BJ (cell line): ENCODE measurements at regions not wholly inside any gene's neighbourhood (a gene's known extent, or its start where the extent isn't known, plus 50 kb on each side); places are given as distances from the start of the nearest gene placed in this dataset.

Source experiments
- CTCF ChIA-PET: fragments of 350-600 bp; formaldehyde crosslinking; extraction: SDS; loops from one replicate; lab custom pipeline; 2021; ENCODE audit warnings: antibody characterized with exemption, inconsistent platforms; lab: Yijun Ruan, JAX
- POLR2A ChIA-PET: fragments of 300-600 bp; sonication (Branson Sonifier 250); formaldehyde crosslinking; extraction: SDS; loops from one replicate; lab custom pipeline; 2021; ENCODE audit warnings: antibody characterized with exemption; lab: Charles Lee
- DNase-seq: peaks from one replicate; pipeline ENCODE4 v3.0.0-alpha.2; 2011; ENCODE audit warnings: low read depth
- H3K27me3 ChIP-seq: 2 replicates; pipeline ENCODE4 v1.6.0; 2011; ENCODE audit warnings: low read length; ENCODE audit not compliant: control insufficient read depth, insufficient read depth
- H3K36me3 ChIP-seq: 2 replicates; pipeline ENCODE4 v1.5.1; 2011; ENCODE audit warnings: low read length; ENCODE audit not compliant: control insufficient read depth, insufficient read depth
- H3K4me3 ChIP-seq: 2 replicates; pipeline ENCODE4 v1.5.1; 2011; ENCODE audit warnings: low read depth, mild to moderate bottlenecking, control low read depth, low read length
- CTCF ChIP-seq: IDR thresholded peaks from 2 replicates; pipeline ENCODE4 v1.5.1; 2011; ENCODE audit warnings: low read depth, mild to moderate bottlenecking, control low read depth, inconsistent platforms, low read length, moderate library complexity; ENCODE audit not compliant: insufficient read depth

- Histone ChIP-seq H3K27me3 (no peaks in the 10 kb centered on the region), H3K36me3 (no peaks in the 10 kb centered on the region), H3K4me3 (no peak overlapping the region)
- no peak for DNase-seq
- CTCF ChIA-PET = no interaction called here
- POLR2A ChIA-PET = no interaction called here
- TF ChIP-seq CTCF = no peak
These were observed 96.1 kb upstream of the TOX3 start for GRCh38 chr16:52643006-52643405.

- CTCF ChIA-PET = no interaction called here
- Histone ChIP-seq H3K36me3 (no peaks in the 10 kb centered on the region), H3K4me3 (no peak overlapping the region), H3K27me3 (no peaks in the 10 kb centered on the region)
- no peak for DNase-seq
- no peak for TF ChIP-seq CTCF
- POLR2A ChIA-PET = no interaction called here
These were observed 87.6 kb upstream of the TOX3 start for GRCh38 chr16:52634528-52634927.

- H3K36me3 ChIP-seq = no peaks in the 10 kb centered on the region
- H3K4me3 ChIP-seq = no peak overlapping the region
- CTCF ChIA-PET = no interaction called here
- no peaks in the 10 kb centered on the region for H3K27me3 ChIP-seq
- no peak for DNase-seq
- TF ChIP-seq CTCF = no peak
- POLR2A ChIA-PET = no interaction called here
These were observed 87.2 kb upstream of the TOX3 start for GRCh38 chr16:52634104-52634503.

GRCh38 chr16:52633230-52633629 lies 86.3 kb upstream of the TOX3 start:
- no peak for TF ChIP-seq CTCF
- no peak for DNase-seq
- no peak overlapping the region for H3K4me3 ChIP-seq
- CTCF ChIA-PET = no interaction called here
- no peaks in the 10 kb centered on the region for H3K27me3 ChIP-seq
- no peaks in the 10 kb centered on the region for H3K36me3 ChIP-seq
- POLR2A ChIA-PET = no interaction called here

GRCh38 chr16:52631711-52632110 lies 84.8 kb upstream of the TOX3 start:
- ChIA-PET POLR2A (no interaction called here), CTCF (no interaction called here)
- no peak for DNase-seq
- no peak for TF ChIP-seq CTCF
- Histone ChIP-seq H3K4me3 (no peak overlapping the region), H3K36me3 (no peaks in the 10 kb centered on the region), H3K27me3 (no peaks in the 10 kb centered on the region)
